ENCODE measurements at regions not wholly inside any gene's neighbourhood (a gene's known extent, or its start where the extent isn't known, plus 50 kb on each side); places are given as distances from the start of the nearest gene placed in this dataset.

DNA sequence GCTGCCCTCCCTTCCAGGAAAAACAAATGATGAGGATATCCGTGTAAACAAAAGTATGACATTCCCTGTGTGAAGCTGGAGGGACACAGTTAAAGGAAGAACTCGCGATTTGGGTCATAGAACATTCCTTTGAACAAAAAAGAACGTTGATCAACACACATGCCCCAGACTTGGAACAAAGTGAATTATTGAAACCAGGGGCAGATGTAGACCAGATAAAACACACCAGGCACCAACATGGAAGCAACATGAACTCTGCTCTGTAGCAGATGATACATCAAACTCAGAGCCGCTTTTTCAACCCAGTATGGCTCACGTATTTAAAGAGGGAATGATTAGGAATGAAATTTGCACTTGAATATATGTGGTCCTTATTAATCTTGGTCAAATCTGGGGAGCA is 206.5 kb downstream of the TMEM182 start:
- 0 out of 5 replicates have a peak, but pooled peaks cover 0 to 4% of the 10 kb centered on the region in 2 experiments for H3K27me3 ChIP-seq (ENCODE audit: control insufficient read depth in 1 of 2, insufficient read depth in 2 of 2, low read length in 2 of 2)
- ChIA-PET POLR2A (no interaction called here), CTCF (ENCODE audit: low intra/inter-chr PET ratio, low total read pairs) (no interaction called here)
- no peaks in the 10 kb centered on the region for H3K79me2 ChIP-seq (ENCODE audit: insufficient read depth, low read length)
- H3K4me3 ChIP-seq (replicated peaks in 1 of 3; ENCODE audit: insufficient read depth in 1 of 3, low read depth in 2 of 3, low read length in 3 of 3): no peak overlapping the region
- BruUV-seq (replicated peaks): no TSS peak
- no peaks in the 10 kb centered on the region for H3K4me1 ChIP-seq (ENCODE audit: insufficient read depth, low read length)
- no peak overlapping the region for H3K4me2 ChIP-seq (ENCODE audit: low read depth, low read length)
- no peaks in the 10 kb centered on the region for H4K20me1 ChIP-seq (ENCODE audit: insufficient read depth, low read length)
- no peak overlapping the region for H3K9ac ChIP-seq (ENCODE audit: insufficient read depth, low read depth, low read length)
- no peaks in the 10 kb centered on the region for H3K36me3 ChIP-seq (replicated peaks in 1 of 2; ENCODE audit: control insufficient read depth in 1 of 2, insufficient read depth in 2 of 2, low read length in 2 of 2)
- no peak overlapping the region for H3K27ac ChIP-seq (ENCODE audit: extremely low read length, insufficient read depth, low read length)
- intact Hi-C loops (cut with micrococcal nuclease; ENCODE audit: unreplicated experiment) (no loop called here), in situ Hi-C loops (cut with HindIII; ENCODE audit: extremely low pct_ligation_motif_present, low pct_unique_long_range_greater_than_20kb) (no loop called here)
- ATAC-seq (no peak), DNase-seq (ENCODE audit: low spot score) (no peak), FAIRE-seq (no peak)
- TF ChIP-seq ZNF496 (CRISPR knock-in tag; IDR thresholded peaks at IDR 0.05; ENCODE audit: insufficient replicate concordance): no peak
- TF ChIP-seq TBP (CRISPR knock-in tag; IDR thresholded peaks at IDR 0.05): no peak
- no peak for TF ChIP-seq ELF4 (CRISPR knock-in tag; IDR thresholded peaks at IDR 0.05; ENCODE audit: borderline replicate concordance)
- no peak for TF ChIP-seq NFKBIZ (CRISPR knock-in tag; IDR thresholded peaks at IDR 0.05)
- no peak for TF ChIP-seq ZBTB20 (CRISPR knock-in tag; IDR thresholded peaks at IDR 0.05; ENCODE audit: borderline replicate concordance, low read depth)
- no peak for TF ChIP-seq ZNF3 (CRISPR knock-in tag; IDR thresholded peaks at IDR 0.05)
- no peak for TF ChIP-seq U2AF2 (IDR thresholded peaks at IDR 0.05; ENCODE audit: low read depth, low read length)
- TF ChIP-seq, protein P1, sequence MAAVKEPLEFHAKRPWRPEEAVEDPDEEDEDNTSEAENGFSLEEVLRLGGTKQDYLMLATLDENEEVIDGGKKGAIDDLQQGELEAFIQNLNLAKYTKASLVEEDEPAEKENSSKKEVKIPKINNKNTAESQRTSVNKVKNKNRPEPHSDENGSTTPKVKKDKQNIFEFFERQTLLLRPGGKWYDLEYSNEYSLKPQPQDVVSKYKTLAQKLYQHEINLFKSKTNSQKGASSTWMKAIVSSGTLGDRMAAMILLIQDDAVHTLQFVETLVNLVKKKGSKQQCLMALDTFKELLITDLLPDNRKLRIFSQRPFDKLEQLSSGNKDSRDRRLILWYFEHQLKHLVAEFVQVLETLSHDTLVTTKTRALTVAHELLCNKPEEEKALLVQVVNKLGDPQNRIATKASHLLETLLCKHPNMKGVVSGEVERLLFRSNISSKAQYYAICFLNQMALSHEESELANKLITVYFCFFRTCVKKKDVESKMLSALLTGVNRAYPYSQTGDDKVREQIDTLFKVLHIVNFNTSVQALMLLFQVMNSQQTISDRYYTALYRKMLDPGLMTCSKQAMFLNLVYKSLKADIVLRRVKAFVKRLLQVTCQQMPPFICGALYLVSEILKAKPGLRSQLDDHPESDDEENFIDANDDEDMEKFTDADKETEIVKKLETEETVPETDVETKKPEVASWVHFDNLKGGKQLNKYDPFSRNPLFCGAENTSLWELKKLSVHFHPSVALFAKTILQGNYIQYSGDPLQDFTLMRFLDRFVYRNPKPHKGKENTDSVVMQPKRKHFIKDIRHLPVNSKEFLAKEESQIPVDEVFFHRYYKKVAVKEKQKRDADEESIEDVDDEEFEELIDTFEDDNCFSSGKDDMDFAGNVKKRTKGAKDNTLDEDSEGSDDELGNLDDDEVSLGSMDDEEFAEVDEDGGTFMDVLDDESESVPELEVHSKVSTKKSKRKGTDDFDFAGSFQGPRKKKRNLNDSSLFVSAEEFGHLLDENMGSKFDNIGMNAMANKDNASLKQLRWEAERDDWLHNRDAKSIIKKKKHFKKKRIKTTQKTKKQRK (IDR thresholded peaks at IDR 0.05; ENCODE audit: low read length): no peak
- TF ChIP-seq ZNF337 (CRISPR knock-in tag; IDR thresholded peaks at IDR 0.05; ENCODE audit: borderline replicate concordance, low read depth): no peak
- TF ChIP-seq KDM1A (CRISPR knock-in tag; IDR thresholded peaks at IDR 0.05): no peak
- no peak for TF ChIP-seq ZNF674 (CRISPR knock-in tag; IDR thresholded peaks at IDR 0.05; ENCODE audit: low read depth)
- TF ChIP-seq ZNF232 (CRISPR knock-in tag; IDR thresholded peaks at IDR 0.05; ENCODE audit: borderline replicate concordance): no peak
- TF ChIP-seq ZZZ3 (CRISPR knock-in tag; IDR thresholded peaks at IDR 0.05; ENCODE audit: borderline replicate concordance): no peak
- H3K9me3 ChIP-seq (ENCODE audit: low read length): no peaks in the 10 kb centered on the region
- no peak overlapping the region for H2AFZ ChIP-seq (ENCODE audit: low read length)
- WGBS (ENCODE audit: low lambda C conversion rate): 2% methylated on average over 6 of the region's 6 CpGs
